ENCODE measurements at regions not wholly inside any gene's neighbourhood (a gene's known extent, or its start where the extent isn't known, plus 50 kb on each side); places are given as distances from the start of the nearest gene placed in this dataset.

- H3K27me3 ChIP-seq (replicated peaks; ENCODE audit: control insufficient read depth, insufficient read depth, low read length): no peaks in the 10 kb centered on the region
- no peak overlapping the region for H3K4me3 ChIP-seq (ENCODE audit: low read depth, low read length)
- Mint-ChIP-seq H3K27ac (ENCODE audit: unreplicated experiment) (no peak overlapping the region), H3K4me1 (ENCODE audit: low read depth, unreplicated experiment) (no peaks in the 10 kb centered on the region), H3K27me3 (ENCODE audit: insufficient read depth, unreplicated experiment) (no peaks in the 10 kb centered on the region), H3K4me3 (ENCODE audit: unreplicated experiment) (no peak overlapping the region), H3K9me3 (ENCODE audit: unreplicated experiment) (no peaks in the 10 kb centered on the region), H3K36me3 (ENCODE audit: insufficient read depth, unreplicated experiment) (no peaks in the 10 kb centered on the region)
- POLR2A ChIA-PET: no interaction called here
- H3K36me3 ChIP-seq (ENCODE audit: control insufficient read depth, insufficient read depth, low read length): no peaks in the 10 kb centered on the region
- DNase-seq: no peak
- no peak for TF ChIP-seq CTCF (IDR thresholded peaks at IDR 0.05; ENCODE audit: insufficient read depth in 1 of 2, low read depth in 1 of 2, low read length in 1 of 2, severe bottlenecking in 1 of 2, unreplicated experiment in 1 of 2)
- intact Hi-C loops (cut with micrococcal nuclease; ENCODE audit: unreplicated experiment): no loop called here
- no peaks in the 10 kb centered on the region for H3K9me3 ChIP-seq
- H3K4me1 ChIP-seq: no peaks in the 10 kb centered on the region
- CTCF ChIA-PET: no interaction called here
- BruUV-seq (replicated peaks): no TSS peak
These were observed 565.6 kb downstream of the LRFN5 start for GRCh38 chr14:42172304-42172703.

DNA sequence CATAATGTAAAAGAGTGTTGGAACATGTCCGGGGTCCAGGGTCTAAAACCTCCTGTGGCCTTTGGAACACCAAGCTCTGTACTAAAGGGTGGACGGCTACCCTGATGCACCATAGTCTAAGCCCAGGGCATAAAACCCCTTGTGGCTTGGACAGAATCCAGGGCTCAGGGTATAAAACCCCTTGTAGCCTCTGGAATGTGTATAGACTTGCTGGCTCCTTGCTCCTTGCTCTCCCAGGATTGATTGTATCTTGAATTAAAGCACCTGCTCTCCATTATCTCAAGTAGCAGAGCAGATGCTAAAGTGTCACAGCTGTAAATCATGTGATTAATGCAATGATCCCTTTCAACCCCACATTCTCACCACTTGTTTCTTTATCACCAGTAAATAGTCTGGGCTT, 556.5 kb downstream of the LRFN5 start:
- no peak overlapping the region for H3K4me3 Mint-ChIP-seq (ENCODE audit: unreplicated experiment)
- BruUV-seq (replicated peaks): no TSS peak
- no peak for DNase-seq
- no peaks in the 10 kb centered on the region for H3K9me3 ChIP-seq
- H3K27ac Mint-ChIP-seq (ENCODE audit: unreplicated experiment): no peak overlapping the region
- H3K4me1 Mint-ChIP-seq (ENCODE audit: low read depth, unreplicated experiment): no peaks in the 10 kb centered on the region
- H3K9me3 Mint-ChIP-seq (ENCODE audit: unreplicated experiment): no peaks in the 10 kb centered on the region
- no peak for TF ChIP-seq CTCF (IDR thresholded peaks at IDR 0.05; ENCODE audit: insufficient read depth in 1 of 2, low read depth in 1 of 2, low read length in 1 of 2, severe bottlenecking in 1 of 2, unreplicated experiment in 1 of 2)
- no peaks in the 10 kb centered on the region for H3K4me1 ChIP-seq
- no peak overlapping the region for H3K4me3 ChIP-seq (ENCODE audit: low read depth, low read length)
- no peaks in the 10 kb centered on the region for H3K27me3 ChIP-seq (replicated peaks; ENCODE audit: control insufficient read depth, insufficient read depth, low read length)
- ChIA-PET CTCF (no interaction called here), POLR2A (no interaction called here)
- H3K27me3 Mint-ChIP-seq (ENCODE audit: insufficient read depth, unreplicated experiment): no peaks in the 10 kb centered on the region
- H3K36me3 Mint-ChIP-seq (ENCODE audit: insufficient read depth, unreplicated experiment): no peaks in the 10 kb centered on the region
- intact Hi-C loops (cut with micrococcal nuclease; ENCODE audit: unreplicated experiment): no loop called here
- no peaks in the 10 kb centered on the region for H3K36me3 ChIP-seq (ENCODE audit: control insufficient read depth, insufficient read depth, low read length)

GRCh38 chr14:42159138-42159537, 552.5 kb downstream of the LRFN5 start:
- no peaks in the 10 kb centered on the region for H3K4me1 ChIP-seq
- Mint-ChIP-seq H3K27ac (ENCODE audit: unreplicated experiment) (no peak overlapping the region), H3K9me3 (ENCODE audit: unreplicated experiment) (no peaks in the 10 kb centered on the region), H3K27me3 (ENCODE audit: insufficient read depth, unreplicated experiment) (no peaks in the 10 kb centered on the region), H3K36me3 (ENCODE audit: insufficient read depth, unreplicated experiment) (no peaks in the 10 kb centered on the region), H3K4me3 (ENCODE audit: unreplicated experiment) (no peak overlapping the region), H3K4me1 (ENCODE audit: low read depth, unreplicated experiment) (no peaks in the 10 kb centered on the region)
- POLR2A ChIA-PET: no interaction called here
- H3K27me3 ChIP-seq (replicated peaks; ENCODE audit: control insufficient read depth, insufficient read depth, low read length): no peaks in the 10 kb centered on the region
- H3K4me3 ChIP-seq (ENCODE audit: low read depth, low read length): no peak overlapping the region
- intact Hi-C loops (cut with micrococcal nuclease; ENCODE audit: unreplicated experiment): no loop called here
- CTCF ChIA-PET: no interaction called here
- no peaks in the 10 kb centered on the region for H3K9me3 ChIP-seq
- DNase-seq: no peak
- H3K36me3 ChIP-seq (ENCODE audit: control insufficient read depth, insufficient read depth, low read length): no peaks in the 10 kb centered on the region
- TF ChIP-seq CTCF (IDR thresholded peaks at IDR 0.05; ENCODE audit: insufficient read depth in 1 of 2, low read depth in 1 of 2, low read length in 1 of 2, severe bottlenecking in 1 of 2, unreplicated experiment in 1 of 2): no peak
- no TSS peak for BruUV-seq (replicated peaks)

Measured in Caco-2 (cell line).